ENCODE measurements at regions not wholly inside any gene's neighbourhood (a gene's known extent, or its start where the extent isn't known, plus 50 kb on each side); places are given as distances from the start of the nearest gene placed in this dataset.

DNA sequence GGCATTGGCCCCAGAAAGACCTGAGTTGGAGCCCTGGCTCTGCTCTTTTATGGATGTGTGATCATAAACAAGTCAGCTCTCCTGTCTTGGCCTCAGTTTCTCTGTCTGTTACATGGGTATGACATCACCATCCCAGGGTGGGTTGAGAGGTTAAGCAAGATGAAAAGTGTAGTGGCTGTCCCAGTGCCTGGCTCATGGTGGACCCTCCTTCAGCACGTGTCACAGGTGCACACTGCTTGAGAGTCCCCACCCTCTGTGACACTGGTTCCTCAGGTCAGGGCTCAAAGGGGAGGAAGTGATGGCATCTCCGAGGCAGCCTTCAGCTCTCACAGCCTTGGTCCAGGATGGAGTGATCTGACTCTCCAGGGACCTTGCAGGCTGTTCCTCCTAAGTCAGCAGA, 218.4 kb downstream of the HAPSTR1 start:
- Histone ChIP-seq H3K4me3 (ENCODE audit: low read length) (no peak overlapping the region), H3K36me3 (ENCODE audit: control insufficient read depth, insufficient read depth, low read length) (no peaks in the 10 kb centered on the region), H3K9ac (ENCODE audit: extremely low read depth, low read length, poor library complexity, severe bottlenecking) (no peak overlapping the region), H3K27me3 (ENCODE audit: control insufficient read depth, insufficient read depth, low read length, poor library complexity, severe bottlenecking) (no peaks in the 10 kb centered on the region), H3K9me3 (ENCODE audit: control insufficient read depth, low read length) (no peaks in the 10 kb centered on the region), H3K4me1 (ENCODE audit: control insufficient read depth, insufficient read depth, low read length) (no peaks in the 10 kb centered on the region), H3K27ac (ENCODE audit: low read depth, low read length) (no peak overlapping the region)
- no peak for DNase-seq
- Mint-ChIP-seq H3K9me3 (no peaks in the 10 kb centered on the region), H3K4me3 (no peak overlapping the region), H3K27me3 (ENCODE audit: insufficient read depth) (peaks cover 8% of the 10 kb centered on the region), H3K27ac (no peak overlapping the region), H3K36me3 (ENCODE audit: low read depth) (no peaks in the 10 kb centered on the region), H3K4me1 (no peaks in the 10 kb centered on the region)
- TF ChIP-seq, protein P1, sequence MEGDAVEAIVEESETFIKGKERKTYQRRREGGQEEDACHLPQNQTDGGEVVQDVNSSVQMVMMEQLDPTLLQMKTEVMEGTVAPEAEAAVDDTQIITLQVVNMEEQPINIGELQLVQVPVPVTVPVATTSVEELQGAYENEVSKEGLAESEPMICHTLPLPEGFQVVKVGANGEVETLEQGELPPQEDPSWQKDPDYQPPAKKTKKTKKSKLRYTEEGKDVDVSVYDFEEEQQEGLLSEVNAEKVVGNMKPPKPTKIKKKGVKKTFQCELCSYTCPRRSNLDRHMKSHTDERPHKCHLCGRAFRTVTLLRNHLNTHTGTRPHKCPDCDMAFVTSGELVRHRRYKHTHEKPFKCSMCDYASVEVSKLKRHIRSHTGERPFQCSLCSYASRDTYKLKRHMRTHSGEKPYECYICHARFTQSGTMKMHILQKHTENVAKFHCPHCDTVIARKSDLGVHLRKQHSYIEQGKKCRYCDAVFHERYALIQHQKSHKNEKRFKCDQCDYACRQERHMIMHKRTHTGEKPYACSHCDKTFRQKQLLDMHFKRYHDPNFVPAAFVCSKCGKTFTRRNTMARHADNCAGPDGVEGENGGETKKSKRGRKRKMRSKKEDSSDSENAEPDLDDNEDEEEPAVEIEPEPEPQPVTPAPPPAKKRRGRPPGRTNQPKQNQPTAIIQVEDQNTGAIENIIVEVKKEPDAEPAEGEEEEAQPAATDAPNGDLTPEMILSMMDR (conservative IDR thresholded peaks at IDR 0.05), result no peak
- 83 to 88% methylated on average over 1 to 2 of the region's 2 CpGs for WGBS, 2 experiments (ENCODE audit: insufficient coverage in 1 of 2, insufficient read length in 1 of 2)

GRCh38 chr16:9311303-9311954, 220.0 kb downstream of the HAPSTR1 start:
- no peak overlapping the region for H3K4me3 Mint-ChIP-seq
- H3K27me3 Mint-ChIP-seq (ENCODE audit: insufficient read depth), result peaks cover 15% of the 10 kb centered on the region
- Histone ChIP-seq H3K27ac (ENCODE audit: low read depth, low read length) (no peak overlapping the region), H3K4me1 (ENCODE audit: control insufficient read depth, insufficient read depth, low read length) (no peaks in the 10 kb centered on the region), H3K9ac (ENCODE audit: extremely low read depth, low read length, poor library complexity, severe bottlenecking) (no peak overlapping the region), H3K9me3 (ENCODE audit: control insufficient read depth, low read length) (no peaks in the 10 kb centered on the region), H3K27me3 (ENCODE audit: control insufficient read depth, insufficient read depth, low read length, poor library complexity, severe bottlenecking) (no peaks in the 10 kb centered on the region), H3K36me3 (ENCODE audit: control insufficient read depth, insufficient read depth, low read length) (no peaks in the 10 kb centered on the region), H3K4me3 (ENCODE audit: low read length) (no peak overlapping the region)
- no peaks in the 10 kb centered on the region for H3K9me3 Mint-ChIP-seq
- H3K36me3 Mint-ChIP-seq (ENCODE audit: low read depth), result no peaks in the 10 kb centered on the region
- DNase-seq, result peak; percentile 79
- TF ChIP-seq, protein P1 (conservative IDR thresholded peaks at IDR 0.05), result no peak
- no peak overlapping the region for H3K27ac Mint-ChIP-seq
- WGBS, 2 experiments (ENCODE audit: insufficient coverage in 1 of 2, insufficient read length in 1 of 2), result 49 to 52% methylated on average over 5 of the region's 5 CpGs
- no peaks in the 10 kb centered on the region for H3K4me1 Mint-ChIP-seq

- H3K27me3 ChIP-seq (ENCODE audit: control insufficient read depth, insufficient read depth, low read length, poor library complexity, severe bottlenecking), result no peaks in the 10 kb centered on the region
- no peak overlapping the region for H3K27ac ChIP-seq (ENCODE audit: low read depth, low read length)
- H3K9ac ChIP-seq (ENCODE audit: extremely low read depth, low read length, poor library complexity, severe bottlenecking), result no peak overlapping the region
- H3K4me1 ChIP-seq (ENCODE audit: control insufficient read depth, insufficient read depth, low read length), result no peaks in the 10 kb centered on the region
- TF ChIP-seq, protein P1 (conservative IDR thresholded peaks at IDR 0.05), result no peak
- H3K9me3 ChIP-seq (ENCODE audit: control insufficient read depth, low read length), result no peaks in the 10 kb centered on the region
- DNase-seq, result no peak
- Mint-ChIP-seq H3K27ac (no peak overlapping the region), H3K9me3 (no peaks in the 10 kb centered on the region), H3K36me3 (ENCODE audit: low read depth) (no peaks in the 10 kb centered on the region), H3K4me1 (no peaks in the 10 kb centered on the region), H3K4me3 (no peak overlapping the region), H3K27me3 (ENCODE audit: insufficient read depth) (peaks cover 11% of the 10 kb centered on the region)
- H3K36me3 ChIP-seq (ENCODE audit: control insufficient read depth, insufficient read depth, low read length), result no peaks in the 10 kb centered on the region
- no peak overlapping the region for H3K4me3 ChIP-seq (ENCODE audit: low read length)
Measured at GRCh38 chr16:9316008-9316407, 224.6 kb downstream of the HAPSTR1 start.
